Right lobe of liver (tissue), 4 donors: ENCODE measurements at regions not wholly inside any gene's neighbourhood (a gene's known extent, or its start where the extent isn't known, plus 50 kb on each side); places are given as distances from the start of the nearest gene placed in this dataset.

Source experiments
- CTCF ChIP-seq, 4 donors: fragments of 200-600 bp in 3 of 4; fragments of 450-650 bp in 1 of 4; IDR thresholded peaks; one replicate each; pipeline versions ENCODE4 v1.5.1 to v1.8.0; 2016 to 2022; ENCODE audit warnings: antibody characterized with exemption in 4 of 4, mild to moderate bottlenecking in 2 of 4
- POLR2A ChIP-seq: fragments of 450-650 bp; IDR thresholded peaks from one replicate; pipeline ENCODE4 v1.6.1; 2017; ENCODE audit warnings: antibody characterized with exemption, mild to moderate bottlenecking
- donor health status: DM: no; HTN: no; CAD: no.
- donor health status: DM: no; HTN: no; CAD: no.
- donor health status: DM: no; HTN: yes; CAD: no.

GRCh38 chr20:22241609-22242008, 342.8 kb downstream of the FOXA2 start:
- no peak for TF ChIP-seq CTCF (IDR thresholded peaks at IDR 0.05)
- TF ChIP-seq POLR2A: no peak
